CD14-positive monocyte (primary cell): ENCODE measurements at regions not wholly inside any gene's neighbourhood (a gene's known extent, or its start where the extent isn't known, plus 50 kb on each side); places are given as distances from the start of the nearest gene placed in this dataset.

Experiments used
- DNase-seq, 3 donors: peaks; one replicate each; pipeline ENCODE4 v3.0.0-alpha.2; 2011 to 2022
- H2AFZ ChIP-seq: 2 replicates; pipeline ENCODE4 v1.6.0; 2012; ENCODE audit warnings: mild to moderate bottlenecking, low read depth, low read length, inconsistent platforms; ENCODE audit not compliant: insufficient read depth, poor library complexity, severe bottlenecking
- H3K27ac ChIP-seq, 2 donors: 1 replicate in 1 of 2; 2 replicates in 1 of 2; pipeline ENCODE4 v1.5.1; 2012 to 2013; ENCODE audit warnings: low read length in 2 of 2, control low read depth in 1 of 2, inconsistent platforms in 1 of 2, low read depth in 1 of 2, mild to moderate bottlenecking in 1 of 2
- H3K27me3 ChIP-seq, 2 donors: one replicate each; pipeline versions ENCODE4 v1.6.0 to v1.6.1; 2011 to 2013; ENCODE audit warnings: low read length in 2 of 2; ENCODE audit not compliant: control insufficient read depth in 2 of 2, insufficient read depth in 2 of 2
- H3K36me3 ChIP-seq, 2 donors: replicated peaks in 1 of 2; 1 replicate in 1 of 2; 2 replicates in 1 of 2; pipeline versions ENCODE4 v1.5.1 to v1.6.1; 2012 to 2013; ENCODE audit warnings: low read length in 2 of 2, control low read depth in 1 of 2, inconsistent platforms in 1 of 2, mild to moderate bottlenecking in 1 of 2; ENCODE audit not compliant: insufficient read depth in 2 of 2, control insufficient read depth in 1 of 2
- H3K4me1 ChIP-seq, 2 donors: 1 replicate in 1 of 2; 2 replicates in 1 of 2; pipeline versions ENCODE4 v1.5.1 to v1.6.1; 2012 to 2013; ENCODE audit warnings: low read length in 2 of 2, control low read depth in 1 of 2, inconsistent platforms in 1 of 2, mild to moderate bottlenecking in 1 of 2, moderate library complexity in 1 of 2; ENCODE audit not compliant: insufficient read depth in 2 of 2, control insufficient read depth in 1 of 2
- H3K4me2 ChIP-seq: replicated peaks from 2 replicates; pipeline ENCODE3; 2012; ENCODE audit warnings: low read length, moderate library complexity, mild to moderate bottlenecking; ENCODE audit not compliant: poor library complexity, severe bottlenecking; ENCODE audit errors: extremely low read depth
- H3K4me3 ChIP-seq, 3 experiments: fragments of 200-600 bp in 1 of 3; sonication (generic) in 1 of 3; replicated peaks in 1 of 3; 1 replicate in 2 of 3; 2 replicates in 1 of 3; pipeline ENCODE4 v1.5.1; 2011 to 2013; ENCODE audit warnings: low read length in 3 of 3, mild to moderate bottlenecking in 3 of 3, control low read depth in 2 of 3, low read depth in 2 of 3, inconsistent platforms in 1 of 3, moderate library complexity in 1 of 3
- H3K79me2 ChIP-seq: 2 replicates; pipeline ENCODE4 v1.6.0; 2012; ENCODE audit warnings: mild to moderate bottlenecking, control low read depth, inconsistent platforms, low read length, moderate library complexity; ENCODE audit not compliant: insufficient read depth
- H3K9ac ChIP-seq: 2 replicates; pipeline ENCODE4 v1.6.0; 2017; ENCODE audit warnings: low read length, mild to moderate bottlenecking; ENCODE audit not compliant: insufficient read depth, poor library complexity, severe bottlenecking
- H3K9me3 ChIP-seq, 2 donors: replicated peaks in 1 of 2; 1 replicate in 1 of 2; 2 replicates in 1 of 2; pipeline versions ENCODE4 v1.5.1 to v1.6.1; 2012 to 2013; ENCODE audit warnings: low read length in 2 of 2, control low read depth in 1 of 2; ENCODE audit not compliant: control insufficient read depth in 1 of 2, insufficient read depth in 1 of 2
- H4K20me1 ChIP-seq: 2 replicates; pipeline ENCODE4 v1.6.0; 2012; ENCODE audit warnings: mild to moderate bottlenecking, low read length, control low read depth, moderate library complexity; ENCODE audit not compliant: insufficient read depth
- H3K27ac Mint-ChIP-seq, 7 donors: one replicate each; pipeline ENCODE4 v1.8.0; 2020; ENCODE audit warnings: mild to moderate bottlenecking in 7 of 7, mixed read lengths in 7 of 7, moderate library complexity in 6 of 7, inconsistent platforms in 2 of 7
- H3K27me3 Mint-ChIP-seq, 3 donors: one replicate each; pipeline ENCODE4 v1.8.0; 2021 to 2022; ENCODE audit warnings: low read depth in 3 of 3, mild to moderate bottlenecking in 3 of 3, mixed read lengths in 3 of 3, moderate library complexity in 3 of 3, inconsistent platforms in 1 of 3
- H3K36me3 Mint-ChIP-seq, 2 donors: one replicate each; pipeline ENCODE4 v1.8.0; 2020; ENCODE audit warnings: mixed read lengths in 2 of 2, inconsistent platforms in 1 of 2, mild to moderate bottlenecking in 1 of 2
- H3K4me1 Mint-ChIP-seq: one replicate; pipeline ENCODE4 v1.8.0; 2020; ENCODE audit warnings: mild to moderate bottlenecking, mixed read lengths
- H3K4me3 Mint-ChIP-seq, 2 donors: one replicate each; pipeline ENCODE4 v1.8.0; 2020; ENCODE audit warnings: mild to moderate bottlenecking in 2 of 2, mixed read lengths in 2 of 2, moderate library complexity in 1 of 2
- H3K9me3 Mint-ChIP-seq, 7 donors: one replicate each; pipeline ENCODE4 v1.8.0; 2020 to 2022; ENCODE audit warnings: mixed read lengths in 7 of 7, mild to moderate bottlenecking in 6 of 7, moderate library complexity in 6 of 7, inconsistent platforms in 2 of 7
- WGBS: methylation state at CpG from one replicate; pipeline ENCODE4 v1.1.5; 2013; ENCODE audit warnings: missing lambda C conversion rate; ENCODE audit not compliant: insufficient coverage; 5-methylcytosine and 5-hydroxymethylcytosine counted together
- intact Hi-C, 2 donors: fragments of 100-400 bp; cut with micrococcal nuclease; formaldehyde crosslinking; loops; one replicate each; pipeline versions ENCODE4 v1.15.0 to v1.15.1; 2023
- TF ChIP-seq, protein P1 (sequence below): fragments of 200-600 bp; IDR thresholded peaks from one replicate; pipeline ENCODE4 v1.8.0; 2022; ENCODE audit warnings: antibody characterized with exemption, mild to moderate bottlenecking

DNA sequence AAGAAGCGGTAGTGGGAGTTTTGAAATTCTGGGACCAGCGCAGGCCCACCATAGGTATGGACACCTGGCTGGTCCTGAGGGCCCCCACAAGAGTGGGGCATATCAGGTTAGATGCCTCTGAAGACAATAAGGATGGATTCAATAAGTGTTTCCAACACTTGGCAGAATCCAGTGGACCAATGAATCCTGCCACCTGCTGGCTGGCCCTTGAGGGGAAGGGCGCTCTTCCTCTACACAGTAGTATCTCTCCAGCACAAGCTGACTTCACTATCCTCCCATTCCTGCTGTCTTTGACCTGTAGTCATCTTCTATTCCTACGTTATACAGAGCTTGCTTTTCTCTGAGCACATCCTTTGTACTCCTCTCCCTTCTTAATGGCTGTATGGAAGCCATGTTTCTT is 199.7 kb upstream of the TSHZ3 start:
- no peak for DNase-seq
- no peaks in the 10 kb centered on the region for H3K9me3 ChIP-seq
- no peak overlapping the region for H3K9ac ChIP-seq
- no peaks in the 10 kb centered on the region for H3K79me2 ChIP-seq
- no peaks in the 10 kb centered on the region for H3K36me3 ChIP-seq
- no peaks in the 10 kb centered on the region for H4K20me1 ChIP-seq
- Mint-ChIP-seq H3K4me3 (no peak overlapping the region), H3K9me3 (peaks cover 0 to 3% (median 0%) of the 10 kb centered on the region in 7 donors), H3K27me3 (peaks cover 0 to 4% (median 2%) of the 10 kb centered on the region in 3 donors), H3K27ac (no peak overlapping the region), H3K4me1 (no peaks in the 10 kb centered on the region), H3K36me3 (no peaks in the 10 kb centered on the region)
- no peaks in the 10 kb centered on the region for H3K4me1 ChIP-seq
- TF ChIP-seq, protein P1, sequence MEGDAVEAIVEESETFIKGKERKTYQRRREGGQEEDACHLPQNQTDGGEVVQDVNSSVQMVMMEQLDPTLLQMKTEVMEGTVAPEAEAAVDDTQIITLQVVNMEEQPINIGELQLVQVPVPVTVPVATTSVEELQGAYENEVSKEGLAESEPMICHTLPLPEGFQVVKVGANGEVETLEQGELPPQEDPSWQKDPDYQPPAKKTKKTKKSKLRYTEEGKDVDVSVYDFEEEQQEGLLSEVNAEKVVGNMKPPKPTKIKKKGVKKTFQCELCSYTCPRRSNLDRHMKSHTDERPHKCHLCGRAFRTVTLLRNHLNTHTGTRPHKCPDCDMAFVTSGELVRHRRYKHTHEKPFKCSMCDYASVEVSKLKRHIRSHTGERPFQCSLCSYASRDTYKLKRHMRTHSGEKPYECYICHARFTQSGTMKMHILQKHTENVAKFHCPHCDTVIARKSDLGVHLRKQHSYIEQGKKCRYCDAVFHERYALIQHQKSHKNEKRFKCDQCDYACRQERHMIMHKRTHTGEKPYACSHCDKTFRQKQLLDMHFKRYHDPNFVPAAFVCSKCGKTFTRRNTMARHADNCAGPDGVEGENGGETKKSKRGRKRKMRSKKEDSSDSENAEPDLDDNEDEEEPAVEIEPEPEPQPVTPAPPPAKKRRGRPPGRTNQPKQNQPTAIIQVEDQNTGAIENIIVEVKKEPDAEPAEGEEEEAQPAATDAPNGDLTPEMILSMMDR, result no peak
- H3K4me2 ChIP-seq, result no peak overlapping the region
- WGBS, result 85% methylated on average over 4 of the region's 4 CpGs
- no peak overlapping the region for H3K4me3 ChIP-seq
- H3K27ac ChIP-seq, result no peak overlapping the region
- intact Hi-C loops, result no loop called here
- H3K27me3 ChIP-seq, result no peaks in the 10 kb centered on the region
- H2AFZ ChIP-seq, result no peak overlapping the region

DNA sequence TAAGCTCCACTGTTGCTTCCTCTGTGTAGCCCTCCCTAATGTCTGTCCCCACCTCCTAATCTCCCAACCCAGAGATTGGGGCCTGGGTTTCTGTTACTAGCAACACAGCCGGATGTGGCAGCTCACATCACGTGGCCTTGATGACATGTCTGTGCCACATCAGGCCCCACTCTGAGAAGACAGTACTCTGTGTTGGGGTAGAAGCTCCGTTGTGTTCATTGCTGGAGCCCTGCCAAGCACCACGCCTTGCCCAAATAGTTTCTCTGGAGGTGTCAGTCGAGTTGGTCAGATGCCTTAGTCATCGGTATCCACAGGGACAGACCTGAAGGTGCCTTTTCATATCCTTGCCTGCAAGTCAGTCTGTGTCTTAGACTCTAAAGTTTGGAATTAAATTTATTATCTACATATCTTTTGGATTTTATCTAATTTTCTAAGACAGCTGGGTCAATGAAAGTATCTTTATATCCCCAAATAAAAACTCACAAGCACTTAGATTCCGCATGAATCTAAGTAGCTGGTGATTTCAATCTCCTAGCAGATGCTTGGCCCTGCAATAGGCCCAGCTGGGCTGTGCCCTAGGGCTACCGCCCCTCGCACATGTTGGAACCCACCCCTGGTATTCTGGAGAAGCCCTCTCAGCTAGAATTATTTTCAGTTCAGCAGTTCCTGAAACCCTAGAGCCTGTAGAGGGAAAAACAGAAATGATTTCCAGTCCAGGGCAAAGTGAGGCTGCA is 204.0 kb upstream of the TSHZ3 start:
- no peak overlapping the region for H2AFZ ChIP-seq
- Mint-ChIP-seq H3K27ac (no peak overlapping the region), H3K9me3 (peaks cover 0 to 14% (median 6%) of the 10 kb centered on the region in 7 donors), H3K4me1 (no peaks in the 10 kb centered on the region), H3K4me3 (no peak overlapping the region), H3K36me3 (no peaks in the 10 kb centered on the region), H3K27me3 (peaks cover 0 to 2% (median 2%) of the 10 kb centered on the region in 3 donors)
- no peaks in the 10 kb centered on the region for H3K4me1 ChIP-seq
- H4K20me1 ChIP-seq, result no peaks in the 10 kb centered on the region
- H3K27ac ChIP-seq, result no peak overlapping the region
- intact Hi-C loops, result no loop called here
- 96% methylated on average over 6 of the region's 9 CpGs for WGBS
- no peaks in the 10 kb centered on the region for H3K9me3 ChIP-seq
- H3K4me3 ChIP-seq, result no peak overlapping the region
- H3K36me3 ChIP-seq, result no peaks in the 10 kb centered on the region
- H3K79me2 ChIP-seq, result no peaks in the 10 kb centered on the region
- no peak for DNase-seq
- no peak overlapping the region for H3K4me2 ChIP-seq
- H3K9ac ChIP-seq, result no peak overlapping the region
- TF ChIP-seq, protein P1, result no peak
- no peaks in the 10 kb centered on the region for H3K27me3 ChIP-seq
